ENCODE measurements at regions not wholly inside any gene's neighbourhood (a gene's known extent, or its start where the extent isn't known, plus 50 kb on each side); places are given as distances from the start of the nearest gene placed in this dataset.

GRCh38 chrX:147550217-147550616 lies 361.5 kb upstream of the FMR1 start:
- TF ChIP-seq RAD21 (IDR thresholded peaks at IDR 0.05; ENCODE audit: low read depth) (peak; percentile 34; the same call in 1 of the 2 replicates), EGR1 (IDR thresholded peaks at IDR 0.05) (no peak), TAF1 (IDR thresholded peaks at IDR 0.05; ENCODE audit: low read depth) (no peak)

- TF ChIP-seq YY1 (IDR thresholded peaks at IDR 0.05; ENCODE audit: low read depth) (no peak), EGR1 (IDR thresholded peaks at IDR 0.05) (no peak), FOXM1 (IDR thresholded peaks at IDR 0.05; ENCODE audit: borderline replicate concordance, low read depth) (no peak), ZBTB7A (IDR thresholded peaks at IDR 0.05; ENCODE audit: low read depth) (no peak), NFIC (IDR thresholded peaks at IDR 0.05) (no peak), TEAD4 (IDR thresholded peaks at IDR 0.05) (no peak), MAX (IDR thresholded peaks at IDR 0.05) (no peak), REST (IDR thresholded peaks at IDR 0.05; ENCODE audit: low read depth) (no peak), USF1 (IDR thresholded peaks at IDR 0.05) (no peak), TCF12 (IDR thresholded peaks at IDR 0.05; ENCODE audit: low read depth) (no peak), TAF1 (IDR thresholded peaks at IDR 0.05; ENCODE audit: low read depth) (no peak), EP300 (IDR thresholded peaks at IDR 0.05; ENCODE audit: borderline replicate concordance) (no peak), RAD21 (IDR thresholded peaks at IDR 0.05; ENCODE audit: low read depth) (no peak), CREB1 (IDR thresholded peaks at IDR 0.05; ENCODE audit: low read depth) (no peak), CEBPB (IDR thresholded peaks at IDR 0.05) (no peak)
These were observed 352.5 kb upstream of the FMR1 start for GRCh38 chrX:147559191-147559590.

- TF ChIP-seq FOXM1 (IDR thresholded peaks at IDR 0.05; ENCODE audit: borderline replicate concordance, low read depth) (no peak), TAF1 (IDR thresholded peaks at IDR 0.05; ENCODE audit: low read depth) (no peak), NFIC (IDR thresholded peaks at IDR 0.05) (no peak), CREB1 (IDR thresholded peaks at IDR 0.05; ENCODE audit: low read depth) (no peak), REST (IDR thresholded peaks at IDR 0.05; ENCODE audit: low read depth) (no peak), YY1 (IDR thresholded peaks at IDR 0.05; ENCODE audit: low read depth) (no peak), EGR1 (IDR thresholded peaks at IDR 0.05) (no peak)
These were observed 346.5 kb upstream of the FMR1 start for GRCh38 chrX:147565237-147565636.

GRCh38 chrX:147570483-147570882 lies 341.2 kb upstream of the FMR1 start:
- TF ChIP-seq MAX (IDR thresholded peaks at IDR 0.05) (no peak), RAD21 (IDR thresholded peaks at IDR 0.05; ENCODE audit: low read depth) (no peak), REST (IDR thresholded peaks at IDR 0.05; ENCODE audit: low read depth) (no peak), YY1 (IDR thresholded peaks at IDR 0.05; ENCODE audit: low read depth) (no peak), EGR1 (IDR thresholded peaks at IDR 0.05) (no peak), FOXM1 (IDR thresholded peaks at IDR 0.05; ENCODE audit: borderline replicate concordance, low read depth) (no peak), CEBPB (IDR thresholded peaks at IDR 0.05) (no peak), ZBTB7A (IDR thresholded peaks at IDR 0.05; ENCODE audit: low read depth) (no peak), NFIC (IDR thresholded peaks at IDR 0.05) (no peak), TCF12 (IDR thresholded peaks at IDR 0.05; ENCODE audit: low read depth) (no peak)

GRCh38 chrX:147573266-147573665 lies 338.5 kb upstream of the FMR1 start:
- TF ChIP-seq TAF1 (IDR thresholded peaks at IDR 0.05; ENCODE audit: low read depth) (no peak), EP300 (IDR thresholded peaks at IDR 0.05; ENCODE audit: borderline replicate concordance) (no peak), CEBPB (IDR thresholded peaks at IDR 0.05) (no peak), REST (IDR thresholded peaks at IDR 0.05; ENCODE audit: low read depth) (no peak), MAX (IDR thresholded peaks at IDR 0.05) (no peak), CREB1 (IDR thresholded peaks at IDR 0.05; ENCODE audit: low read depth) (no peak), TCF12 (IDR thresholded peaks at IDR 0.05; ENCODE audit: low read depth) (no peak), TEAD4 (IDR thresholded peaks at IDR 0.05) (no peak), EGR1 (IDR thresholded peaks at IDR 0.05) (no peak), NFIC (IDR thresholded peaks at IDR 0.05) (no peak), USF1 (IDR thresholded peaks at IDR 0.05) (no peak), ZBTB7A (IDR thresholded peaks at IDR 0.05; ENCODE audit: low read depth) (no peak), RAD21 (IDR thresholded peaks at IDR 0.05; ENCODE audit: low read depth) (no peak), FOXM1 (IDR thresholded peaks at IDR 0.05; ENCODE audit: borderline replicate concordance, low read depth) (no peak), YY1 (IDR thresholded peaks at IDR 0.05; ENCODE audit: low read depth) (no peak)
